Subcutaneous abdominal adipose tissue (tissue), 5 donors: ENCODE measurements at regions not wholly inside any gene's neighbourhood (a gene's known extent, or its start where the extent isn't known, plus 50 kb on each side); places are given as distances from the start of the nearest gene placed in this dataset.
"Not testable (repeated sequence)": the region's sequence is repeated elsewhere in the genome, so short reads cannot be mapped to it uniquely, and the experiment has no call there.

Experiments
- H3K27ac ChIP-seq: one replicate; pipeline ENCODE4 v1.7.0; 2013; ENCODE audit warnings: low read depth, mild to moderate bottlenecking, inconsistent platforms, low read length, moderate library complexity
- H3K27me3 ChIP-seq, 5 donors: one replicate each; pipeline ENCODE4 v1.7.0; 2013; ENCODE audit warnings: low read length in 5 of 5, inconsistent platforms in 1 of 5; ENCODE audit not compliant: control insufficient read depth in 5 of 5, insufficient read depth in 4 of 5
- H3K36me3 ChIP-seq, 5 donors: one replicate each; pipeline ENCODE4 v1.7.0; 2013; ENCODE audit warnings: low read length in 5 of 5; ENCODE audit not compliant: control insufficient read depth in 5 of 5, insufficient read depth in 5 of 5
- H3K4me1 ChIP-seq, 5 donors: one replicate each; pipeline ENCODE4 v1.7.0; 2013; ENCODE audit warnings: low read length in 5 of 5, mild to moderate bottlenecking in 3 of 5, moderate library complexity in 1 of 5; ENCODE audit not compliant: control insufficient read depth in 5 of 5, insufficient read depth in 5 of 5
- H3K4me3 ChIP-seq, 5 donors: one replicate each; pipeline ENCODE4 v1.7.0; 2013; ENCODE audit warnings: low read length in 5 of 5, low read depth in 1 of 5
- H3K9ac ChIP-seq, 5 donors: one replicate each; pipeline ENCODE4 v1.7.0; 2013; ENCODE audit warnings: low read length in 5 of 5, mild to moderate bottlenecking in 4 of 5, moderate library complexity in 3 of 5
- H3K9me3 ChIP-seq, 5 donors: one replicate each; pipeline ENCODE4 v1.7.0; 2013; ENCODE audit warnings: low read length in 5 of 5; ENCODE audit not compliant: control insufficient read depth in 5 of 5
- donor health status: healthy.
- donor health status: healthy.
- donor health status: healthy.
- donor health status: healthy.
- donor health status: healthy.

DNA sequence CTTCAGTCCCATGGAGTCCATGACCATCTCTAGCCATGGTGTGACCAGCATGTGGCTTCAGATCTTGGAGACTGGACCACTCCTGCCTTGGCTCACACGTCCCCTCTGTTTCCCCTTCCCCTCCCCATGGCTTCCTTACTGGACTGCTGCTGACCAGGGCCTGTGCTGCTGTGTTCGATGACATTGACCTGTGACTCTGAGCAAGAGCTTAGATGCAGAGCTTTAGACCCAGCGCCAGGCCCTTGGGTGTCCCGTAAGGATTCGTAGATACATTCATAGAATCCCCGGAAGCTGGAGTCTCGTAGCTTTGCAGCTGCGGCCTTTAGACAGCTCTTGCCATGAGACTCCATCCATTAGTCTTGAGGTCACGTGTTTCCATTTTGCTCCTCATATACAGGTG lies 96.3 kb downstream of the NPIPB11 start:
- Histone ChIP-seq H3K27ac (peak overlapping the region; percentile 69), H3K4me1 (peaks cover 9 to 23% (median 17%) of the 10 kb centered on the region in 5 donors)
- H3K9me3 ChIP-seq, H3K9ac ChIP-seq, H3K36me3 ChIP-seq, H3K27me3 ChIP-seq, H3K4me3 ChIP-seq: not testable (repeated sequence)

DNA sequence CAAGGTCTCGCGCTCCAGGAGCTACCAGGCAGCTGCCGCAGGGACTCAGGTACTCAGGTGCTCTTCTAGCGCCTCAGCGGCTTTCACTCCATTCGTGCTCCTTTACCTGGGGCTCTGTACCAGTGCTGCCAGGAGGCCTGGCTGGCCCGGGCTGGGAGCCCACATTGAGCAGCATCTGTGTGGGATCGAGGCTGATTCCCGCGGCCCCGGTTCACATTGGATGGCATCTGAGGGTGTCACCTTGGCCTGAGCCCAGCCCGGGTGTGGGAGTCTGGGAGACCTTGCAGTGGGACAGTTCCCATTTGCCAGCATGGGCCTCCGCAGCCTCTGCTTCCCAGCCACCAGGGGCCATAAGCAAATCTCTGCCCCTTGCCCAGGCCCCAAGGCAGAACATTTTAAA lies 96.9 kb downstream of the NPIPB11 start:
- H3K27me3 ChIP-seq, H3K4me3 ChIP-seq, H3K9ac ChIP-seq, H3K9me3 ChIP-seq, H3K36me3 ChIP-seq, H3K27ac ChIP-seq: not testable (repeated sequence)
- H3K4me1 ChIP-seq, result peaks cover 9 to 19% (median 17%) of the 10 kb centered on the region in 5 donors

DNA sequence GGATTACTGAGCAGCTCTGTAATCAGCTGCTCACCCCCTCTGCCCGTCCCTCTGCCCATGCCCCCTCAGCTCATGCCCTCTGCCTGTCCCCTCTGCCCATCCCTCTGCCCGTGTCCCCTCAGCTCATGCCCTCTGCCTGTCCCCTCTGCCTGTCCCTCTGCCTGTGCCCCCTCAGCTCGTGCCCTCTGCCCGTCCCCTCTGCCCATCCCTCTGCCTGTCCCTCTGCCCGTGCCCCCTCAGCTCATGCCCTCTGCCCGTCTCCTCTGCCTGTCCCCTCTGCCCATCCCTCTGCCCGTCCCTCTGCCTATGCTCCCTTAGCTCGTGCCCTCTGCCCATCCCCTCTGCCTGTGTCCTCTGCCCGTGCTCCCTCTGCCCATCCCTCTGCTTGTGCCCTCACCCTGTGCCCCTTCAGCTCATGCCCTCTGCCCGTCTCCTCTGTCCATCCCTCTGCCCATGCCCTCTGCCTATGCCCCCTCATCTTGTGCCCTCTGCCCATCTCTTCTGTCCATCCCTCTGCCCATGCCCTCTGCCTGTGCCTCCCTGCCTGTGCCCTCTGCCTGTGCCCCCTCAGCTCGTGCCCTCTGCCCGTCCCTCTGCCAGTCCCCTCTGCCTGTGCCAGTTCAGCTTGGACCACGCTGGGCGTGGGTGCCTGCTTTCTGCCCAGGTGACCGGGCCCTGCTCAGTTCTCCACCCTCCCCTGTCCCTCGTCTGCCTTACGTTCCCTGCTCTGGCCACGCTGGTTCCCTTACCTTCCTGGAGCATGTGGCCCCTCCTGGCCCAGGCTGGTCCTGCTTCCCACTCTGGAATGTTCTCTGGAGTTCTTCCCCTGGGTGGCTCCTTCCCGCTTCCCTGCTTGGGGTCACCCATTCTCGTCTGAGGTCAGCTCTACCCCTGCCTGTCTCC lies 97.6 kb downstream of the NPIPB11 start:
- no peak overlapping the region for H3K9ac ChIP-seq
- H3K4me3 ChIP-seq, result no peak overlapping the region
- no peak overlapping the region for H3K27ac ChIP-seq
- no peaks in the 10 kb centered on the region for H3K27me3 ChIP-seq
- peaks cover 0 to 3% (median 0%) of the 10 kb centered on the region in 5 donors for H3K36me3 ChIP-seq
- no peaks in the 10 kb centered on the region for H3K9me3 ChIP-seq
- H3K4me1 ChIP-seq, result peaks cover 9 to 19% (median 17%) of the 10 kb centered on the region in 5 donors

DNA sequence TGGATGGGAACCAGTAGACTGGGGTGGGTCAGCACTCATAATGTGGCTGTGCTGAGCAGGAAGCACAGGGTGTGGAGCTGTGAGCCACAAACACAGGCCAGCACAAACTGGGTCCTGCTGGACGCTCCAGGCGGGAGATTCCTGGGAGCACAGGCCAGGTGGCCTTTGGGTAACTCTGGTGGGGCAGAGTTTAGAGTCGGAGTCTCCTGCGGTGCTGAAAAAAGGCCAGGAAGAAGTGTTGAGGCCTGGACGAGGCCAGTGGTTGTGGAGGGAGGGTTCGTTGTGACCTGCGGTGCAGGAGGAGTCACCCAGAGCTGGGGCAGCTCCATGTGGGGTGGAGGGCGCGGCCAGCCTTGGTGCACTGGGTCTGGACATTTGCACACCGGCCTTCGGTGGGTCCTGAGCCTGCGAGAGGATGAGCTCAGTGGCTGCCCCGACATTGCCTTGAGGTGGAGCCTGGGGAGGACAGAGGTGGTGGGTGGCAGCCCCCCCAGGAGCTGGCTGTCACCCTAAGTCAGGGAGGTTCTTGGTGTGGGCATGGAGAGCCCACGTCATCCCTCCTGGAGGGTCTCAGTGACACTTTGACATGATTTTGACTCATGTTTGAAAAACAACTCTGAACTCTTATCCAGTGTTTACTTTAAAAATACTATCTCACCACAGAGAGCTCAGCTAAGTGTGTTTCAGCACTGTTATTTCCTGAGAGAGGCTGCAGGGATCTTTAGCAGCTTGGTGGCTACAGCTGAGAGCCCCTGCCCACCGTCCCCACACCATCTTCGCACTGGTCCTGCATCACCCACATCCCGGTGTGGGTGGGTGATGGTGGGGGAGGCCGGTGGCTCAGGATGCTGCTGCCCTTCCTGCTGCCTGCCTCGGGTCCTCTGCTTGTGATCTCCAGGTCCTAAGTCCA lies 98.7 kb downstream of the NPIPB11 start:
- Histone ChIP-seq H3K36me3 (peaks cover 0 to 11% (median 3%) of the 10 kb centered on the region in 5 donors), H3K9ac (no peak overlapping the region), H3K4me3 (no peak overlapping the region), H3K27me3 (no peaks in the 10 kb centered on the region), H3K9me3 (no peaks in the 10 kb centered on the region), H3K4me1 (peaks cover 9 to 19% (median 17%) of the 10 kb centered on the region in 5 donors), H3K27ac (no peak overlapping the region)

DNA sequence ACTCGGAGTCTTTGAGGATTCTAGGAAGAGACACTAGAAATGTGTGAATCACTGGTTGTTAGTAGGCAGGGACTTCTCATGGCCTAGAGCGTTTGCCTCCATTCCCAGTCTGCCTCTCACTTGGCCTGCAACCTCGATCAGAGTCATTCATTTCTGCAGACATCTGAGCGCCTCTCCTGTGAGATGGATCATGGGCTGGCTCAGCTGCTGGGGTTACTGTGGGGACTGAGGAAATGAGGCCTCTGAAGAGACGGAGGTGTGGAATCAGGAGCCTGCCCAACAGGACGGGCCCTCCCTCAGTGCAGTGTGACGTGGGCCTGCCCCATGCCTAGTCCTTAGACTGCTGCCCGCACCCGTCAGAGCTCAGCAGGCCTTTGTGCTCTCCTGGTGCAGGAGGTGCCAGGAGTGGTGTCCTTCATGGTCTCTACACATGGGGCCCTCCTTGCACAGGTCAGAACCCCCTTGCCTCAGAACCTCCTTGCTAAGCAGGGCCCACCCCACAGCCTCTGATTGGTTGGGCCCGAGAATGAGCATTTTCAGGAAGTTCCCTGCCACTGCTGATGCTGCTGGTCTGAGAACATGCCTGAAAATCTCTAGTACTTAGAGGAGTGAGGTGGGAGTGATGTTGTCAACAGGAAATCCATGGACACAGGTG lies 99.4 kb downstream of the NPIPB11 start:
- Histone ChIP-seq H3K4me1 (peaks cover 9 to 19% (median 17%) of the 10 kb centered on the region in 5 donors), H3K9ac (no peak overlapping the region), H3K9me3 (no peaks in the 10 kb centered on the region), H3K36me3 (peaks cover 0 to 18% (median 6%) of the 10 kb centered on the region in 5 donors), H3K27me3 (no peaks in the 10 kb centered on the region), H3K27ac (no peak overlapping the region), H3K4me3 (no peak overlapping the region)

DNA sequence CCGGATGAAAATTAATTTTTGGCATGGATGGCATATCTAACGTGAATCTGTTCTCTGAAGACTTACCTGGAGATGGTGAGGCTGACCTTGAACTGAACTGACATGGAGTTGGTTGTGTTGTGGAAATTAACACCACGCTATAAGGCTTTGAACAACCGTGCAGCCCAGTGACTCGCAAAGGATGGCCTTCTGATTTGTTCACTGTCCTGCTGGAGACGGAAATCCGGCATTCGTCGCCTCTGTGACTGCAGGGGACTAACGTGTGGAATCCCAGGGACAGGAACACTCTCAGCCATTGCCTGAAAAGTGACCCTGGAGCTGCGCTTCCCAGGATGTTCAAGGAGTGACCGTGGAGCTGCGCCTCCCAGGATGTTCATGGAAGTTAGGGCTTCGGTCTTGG lies 100.3 kb downstream of the NPIPB11 start:
- no peak overlapping the region for H3K27ac ChIP-seq
- H3K27me3 ChIP-seq, result no peaks in the 10 kb centered on the region
- H3K9me3 ChIP-seq, result no peaks in the 10 kb centered on the region
- peaks cover 6 to 16% (median 10%) of the 10 kb centered on the region in 5 donors for H3K4me1 ChIP-seq
- peaks cover 0 to 18% (median 6%) of the 10 kb centered on the region in 5 donors for H3K36me3 ChIP-seq
- H3K9ac ChIP-seq, result no peak overlapping the region
- no peak overlapping the region for H3K4me3 ChIP-seq

DNA sequence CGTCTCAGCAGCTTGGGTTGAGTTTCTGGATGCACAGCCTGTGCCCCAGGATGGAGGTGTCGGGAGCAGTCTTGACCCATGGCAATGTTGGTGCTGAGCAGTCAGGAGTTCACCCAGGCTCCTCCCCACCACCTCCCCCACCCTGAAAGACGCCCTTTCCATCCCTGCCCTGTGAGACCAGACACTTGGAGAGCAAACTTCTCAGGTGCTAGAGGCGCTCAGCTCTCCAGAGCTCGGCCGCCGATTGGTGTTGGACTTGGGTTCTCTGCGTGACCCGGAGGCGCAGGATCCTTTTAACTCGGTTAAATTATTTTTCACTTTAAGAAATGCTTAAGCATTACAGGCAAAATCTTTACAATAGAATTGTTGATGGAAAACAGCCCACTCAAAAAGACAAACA lies 101.5 kb downstream of the NPIPB11 start:
- not testable (repeated sequence) for H3K9ac ChIP-seq, H3K4me3 ChIP-seq, H3K27me3 ChIP-seq, H3K27ac ChIP-seq, H3K9me3 ChIP-seq
- Histone ChIP-seq H3K4me1 (peaks cover 7 to 14% (median 10%) of the 10 kb centered on the region in 5 donors), H3K36me3 (peaks cover 0 to 18% (median 6%) of the 10 kb centered on the region in 5 donors)

DNA sequence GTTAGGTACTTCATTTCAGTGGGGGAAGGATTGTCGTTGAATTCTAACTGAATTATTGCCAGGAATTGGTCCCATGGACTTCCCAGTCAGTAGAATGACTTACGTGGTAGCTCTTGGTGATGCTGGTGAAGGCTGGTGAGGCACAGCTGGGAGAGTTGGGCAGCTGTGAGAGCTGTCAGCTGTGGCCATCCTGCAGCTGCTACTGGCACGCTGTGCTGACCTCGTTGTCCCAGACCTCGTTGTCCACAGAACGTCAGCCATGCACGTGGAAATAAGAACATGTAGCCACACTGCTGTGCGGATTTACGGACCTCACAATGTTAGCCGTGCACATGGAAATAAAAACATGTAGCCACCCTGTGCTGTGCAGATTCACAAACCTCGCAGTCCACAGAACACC lies 102.3 kb downstream of the NPIPB11 start:
- no peak overlapping the region for H3K27ac ChIP-seq
- H3K4me1 ChIP-seq, result peaks cover 7 to 20% (median 14%) of the 10 kb centered on the region in 5 donors
- H3K9ac ChIP-seq, result no peak overlapping the region
- no peak overlapping the region for H3K4me3 ChIP-seq
- H3K9me3 ChIP-seq, result no peaks in the 10 kb centered on the region
- peaks cover 0 to 18% (median 6%) of the 10 kb centered on the region in 5 donors for H3K36me3 ChIP-seq
- no peaks in the 10 kb centered on the region for H3K27me3 ChIP-seq

DNA sequence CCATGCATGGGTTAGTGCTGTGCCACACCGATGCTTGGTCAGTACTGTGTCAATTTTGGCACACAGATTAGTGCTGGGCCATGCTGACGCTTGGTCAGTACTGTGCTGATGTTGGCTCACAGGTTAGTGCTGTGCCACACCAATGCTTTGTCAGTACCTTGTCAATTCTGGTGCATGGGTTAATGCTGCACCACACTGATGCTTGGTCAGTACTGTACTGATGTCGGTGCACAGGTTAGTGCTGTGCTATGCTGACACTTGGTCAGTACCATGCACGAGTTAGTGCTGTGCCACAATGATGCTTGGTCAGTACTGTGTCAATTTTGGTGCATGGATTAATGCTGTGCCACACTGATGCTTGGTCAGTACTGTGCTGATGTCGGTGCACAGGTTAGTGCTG lies 103.0 kb downstream of the NPIPB11 start:
- H3K4me3 ChIP-seq, result no peak overlapping the region
- H3K36me3 ChIP-seq, result peaks cover 0 to 18% (median 6%) of the 10 kb centered on the region in 5 donors
- no peaks in the 10 kb centered on the region for H3K9me3 ChIP-seq
- no peaks in the 10 kb centered on the region for H3K27me3 ChIP-seq
- no peak overlapping the region for H3K9ac ChIP-seq
- H3K4me1 ChIP-seq, result peaks cover 7 to 20% (median 14%) of the 10 kb centered on the region in 5 donors
- H3K27ac ChIP-seq, result no peak overlapping the region
